ENCODE measurements at regions not wholly inside any gene's neighbourhood (a gene's known extent, or its start where the extent isn't known, plus 50 kb on each side); places are given as distances from the start of the nearest gene placed in this dataset.

DNA sequence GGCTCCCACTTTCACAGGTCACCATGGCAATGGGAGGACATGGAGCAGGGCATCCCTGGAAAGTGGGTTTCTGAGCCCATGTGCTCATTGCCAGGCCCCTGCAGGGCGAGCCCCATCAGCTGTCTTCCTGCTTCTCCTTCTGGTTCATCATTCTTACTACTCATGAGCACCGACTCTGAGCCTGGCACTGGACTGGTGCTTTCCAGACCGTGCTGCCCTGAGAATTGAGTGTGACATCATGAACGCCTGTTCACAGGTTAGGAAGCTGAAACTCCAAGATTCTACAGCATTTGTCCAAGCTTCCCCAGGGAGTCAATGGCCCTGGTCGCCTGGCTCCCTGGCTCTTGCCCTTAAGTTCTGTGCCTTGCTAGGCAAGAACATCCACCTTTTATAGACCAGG is 210.4 kb upstream of the ZNF536 start:
- TF ChIP-seq, protein P1, sequence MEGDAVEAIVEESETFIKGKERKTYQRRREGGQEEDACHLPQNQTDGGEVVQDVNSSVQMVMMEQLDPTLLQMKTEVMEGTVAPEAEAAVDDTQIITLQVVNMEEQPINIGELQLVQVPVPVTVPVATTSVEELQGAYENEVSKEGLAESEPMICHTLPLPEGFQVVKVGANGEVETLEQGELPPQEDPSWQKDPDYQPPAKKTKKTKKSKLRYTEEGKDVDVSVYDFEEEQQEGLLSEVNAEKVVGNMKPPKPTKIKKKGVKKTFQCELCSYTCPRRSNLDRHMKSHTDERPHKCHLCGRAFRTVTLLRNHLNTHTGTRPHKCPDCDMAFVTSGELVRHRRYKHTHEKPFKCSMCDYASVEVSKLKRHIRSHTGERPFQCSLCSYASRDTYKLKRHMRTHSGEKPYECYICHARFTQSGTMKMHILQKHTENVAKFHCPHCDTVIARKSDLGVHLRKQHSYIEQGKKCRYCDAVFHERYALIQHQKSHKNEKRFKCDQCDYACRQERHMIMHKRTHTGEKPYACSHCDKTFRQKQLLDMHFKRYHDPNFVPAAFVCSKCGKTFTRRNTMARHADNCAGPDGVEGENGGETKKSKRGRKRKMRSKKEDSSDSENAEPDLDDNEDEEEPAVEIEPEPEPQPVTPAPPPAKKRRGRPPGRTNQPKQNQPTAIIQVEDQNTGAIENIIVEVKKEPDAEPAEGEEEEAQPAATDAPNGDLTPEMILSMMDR (IDR thresholded peaks at IDR 0.05) = no peak
- no peak for TF ChIP-seq POLR2A (IDR thresholded peaks at IDR 0.05)

All from heart left ventricle (tissue), 13 donors.